Stimulated activated CD4-positive, alpha-beta T cell treated with anti-CD3 and anti-CD28 coated beads, Interleukin-12 subunit alpha, Interleukin-12 subunit beta, amount 100 ng/mL, for 48 hours (primary cell): ENCODE measurements at regions not wholly inside any gene's neighbourhood (a gene's known extent, or its start where the extent isn't known, plus 50 kb on each side); places are given as distances from the start of the nearest gene placed in this dataset.
"Not testable (repeated sequence)": the region's sequence is repeated elsewhere in the genome, so short reads cannot be mapped to it uniquely, and the experiment has no call there.

Source experiments
- DNase-seq, 3 donors: peaks; one replicate each; pipeline ENCODE4 v3.0.0-alpha.2; 2020; ENCODE audit warnings: low read depth in 2 of 3, low spot score in 1 of 3

DNA sequence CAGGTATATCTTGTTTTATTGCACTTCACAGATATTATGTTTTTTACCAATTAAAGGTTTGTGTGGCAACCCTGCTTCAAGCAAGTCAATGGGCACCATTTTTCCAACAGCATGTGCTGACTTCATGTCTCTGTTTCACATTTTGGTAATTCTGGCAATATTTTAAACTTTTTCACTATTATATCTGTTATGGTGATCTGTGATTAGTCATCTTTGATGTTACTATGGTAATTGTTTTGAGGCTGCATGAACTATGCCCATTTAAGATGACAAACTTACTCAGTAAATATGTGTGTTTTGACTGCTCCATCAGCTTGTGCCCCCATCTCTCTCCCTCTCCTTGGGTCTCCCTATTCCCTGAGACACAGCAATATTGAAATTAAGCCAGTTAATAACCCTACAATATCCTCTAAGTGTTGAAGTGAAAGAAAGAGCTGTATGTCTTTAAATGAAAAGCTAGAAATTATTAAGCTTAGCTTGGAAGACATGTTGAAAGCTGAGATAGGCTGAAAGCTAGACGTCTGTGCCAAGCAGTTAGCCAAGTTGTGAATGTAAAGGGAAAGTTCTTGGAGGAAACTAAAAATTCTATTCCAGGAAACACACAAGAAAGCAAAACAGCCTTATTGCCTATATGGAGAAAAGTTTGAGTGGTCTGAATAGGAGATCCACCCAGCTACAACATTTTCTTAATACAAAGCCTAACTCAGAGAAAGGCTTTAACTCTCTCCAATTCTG is 365.1 kb downstream of the ATP23 start:
- DNase-seq: no peak

DNA sequence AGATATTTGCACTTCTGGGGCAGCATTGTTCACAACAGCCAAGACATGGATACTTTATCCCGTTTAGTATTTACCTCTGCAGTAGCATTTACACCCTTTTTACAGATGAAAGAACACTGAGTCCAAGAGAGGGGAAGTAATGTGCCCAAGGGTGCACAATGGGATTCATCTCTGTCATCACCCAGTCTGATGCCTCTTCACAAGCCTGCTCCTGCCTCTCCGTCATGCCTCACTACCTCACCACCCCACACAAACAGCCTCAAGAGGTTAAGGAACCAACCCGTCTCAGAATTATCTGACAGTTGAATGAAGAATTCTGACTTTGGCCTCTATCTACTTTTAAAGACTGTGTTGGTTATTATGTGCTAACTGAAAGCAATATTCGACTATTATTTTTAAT is 368.4 kb downstream of the ATP23 start:
- no peak for DNase-seq

- DNase-seq: no peak
Measured at GRCh38 chr12:58310368-58310767, 369.0 kb downstream of the ATP23 start.

DNA sequence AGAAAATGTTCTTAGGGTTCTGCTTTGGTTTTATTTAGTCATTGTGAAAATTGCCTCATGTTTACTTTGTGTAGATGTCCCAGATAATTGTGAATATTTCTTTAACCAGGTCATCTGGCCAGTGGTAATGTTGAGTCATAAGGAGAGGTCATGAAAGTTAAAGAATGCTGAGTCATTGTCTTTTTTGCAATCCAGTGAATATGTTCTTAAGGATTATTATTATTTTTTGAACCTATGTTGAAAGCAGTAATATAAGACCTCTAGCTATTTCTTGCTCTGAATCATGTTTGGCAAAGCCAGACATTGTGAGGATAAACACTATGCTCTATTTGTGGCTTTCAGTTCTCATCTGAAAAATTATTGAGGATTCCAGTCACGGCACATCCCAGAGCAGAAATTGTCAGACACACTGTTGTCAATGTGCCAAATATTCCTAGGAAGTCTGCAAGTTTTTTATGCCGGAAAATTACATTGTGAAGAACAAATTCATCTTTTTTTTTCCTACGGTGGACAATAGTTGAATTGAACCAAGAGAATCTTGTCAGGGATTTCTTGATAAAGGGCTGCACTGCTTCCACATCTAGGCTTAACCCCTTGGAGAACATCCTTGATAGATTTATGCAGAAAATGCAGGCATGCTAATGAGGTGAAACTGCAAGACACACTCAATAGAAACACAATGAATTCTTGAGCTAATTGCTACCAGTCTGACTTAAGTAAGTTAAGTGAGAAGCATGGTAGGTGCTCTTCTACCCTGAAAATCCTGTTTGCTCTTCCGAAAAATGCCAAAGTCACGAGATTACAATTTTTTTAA is 369.6 kb downstream of the ATP23 start:
- DNase-seq: no peak

GRCh38 chr12:58313091-58313855 is 371.9 kb downstream of the ATP23 start:
- no peak for DNase-seq

GRCh38 chr12:58314610-58315009 is 373.2 kb downstream of the ATP23 start:
- DNase-seq: no peak

DNA sequence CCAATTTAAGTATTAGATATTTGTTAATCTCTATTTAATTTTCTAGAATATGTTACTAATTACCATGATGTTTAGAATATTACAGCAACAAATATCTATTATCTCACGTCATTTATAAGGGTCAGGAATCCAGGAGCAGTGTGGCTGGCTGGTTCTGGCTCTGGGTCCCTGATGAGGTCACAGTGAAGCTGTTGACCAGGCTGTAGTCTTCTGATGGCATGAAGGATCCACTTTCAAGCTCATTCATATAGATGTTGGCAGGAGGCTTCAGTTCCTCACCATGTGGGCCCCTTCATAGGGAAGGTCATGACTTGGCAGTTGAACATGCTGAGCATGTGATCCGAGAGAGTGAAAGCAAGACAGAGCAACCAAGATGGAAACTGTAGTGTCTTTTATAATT is 375.6 kb downstream of the ATP23 start:
- no peak for DNase-seq

GRCh38 chr12:58321414-58321813 is 380.0 kb downstream of the ATP23 start:
- no peak for DNase-seq

GRCh38 chr12:58323676-58324075 is 382.3 kb downstream of the ATP23 start:
- no peak for DNase-seq

DNA sequence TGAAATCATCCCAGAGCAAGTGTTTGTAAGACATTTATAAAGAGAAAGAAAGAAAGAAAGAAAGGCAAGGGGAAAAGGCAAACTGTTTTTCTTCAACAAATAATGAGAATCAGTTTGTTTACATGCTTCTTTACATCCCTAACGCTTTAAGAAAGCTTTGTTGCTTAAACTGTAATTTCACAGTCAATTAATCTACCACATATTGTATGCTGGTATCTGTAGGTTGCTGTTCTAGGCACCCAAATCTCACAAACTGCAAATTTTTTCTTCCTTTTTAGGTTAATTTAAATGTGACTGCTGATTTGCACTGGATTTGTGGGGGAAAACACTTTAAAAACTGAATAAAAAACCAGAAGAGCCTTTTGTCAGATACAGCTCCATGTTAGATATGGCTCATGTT is 384.2 kb downstream of the ATP23 start:
- DNase-seq: no peak

DNA sequence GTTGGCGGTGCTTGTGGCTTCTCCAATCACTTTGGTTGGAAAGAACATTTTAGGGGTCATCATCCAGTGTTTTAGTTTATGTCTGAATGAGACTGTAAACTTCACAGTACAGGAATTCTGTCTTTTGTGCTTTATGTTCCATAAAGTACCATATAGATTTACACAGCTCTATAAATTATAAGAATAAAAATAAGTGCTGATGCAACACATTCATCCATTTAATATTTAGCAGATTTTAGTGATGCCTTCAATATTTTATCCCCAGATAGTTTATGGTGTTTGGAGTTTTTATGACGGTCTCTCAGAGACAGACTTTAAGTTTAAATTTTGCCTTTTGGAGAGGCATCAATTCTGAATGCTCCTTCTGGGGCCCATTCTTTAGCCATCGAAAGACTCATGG is 385.2 kb downstream of the ATP23 start:
- DNase-seq: no peak

DNA sequence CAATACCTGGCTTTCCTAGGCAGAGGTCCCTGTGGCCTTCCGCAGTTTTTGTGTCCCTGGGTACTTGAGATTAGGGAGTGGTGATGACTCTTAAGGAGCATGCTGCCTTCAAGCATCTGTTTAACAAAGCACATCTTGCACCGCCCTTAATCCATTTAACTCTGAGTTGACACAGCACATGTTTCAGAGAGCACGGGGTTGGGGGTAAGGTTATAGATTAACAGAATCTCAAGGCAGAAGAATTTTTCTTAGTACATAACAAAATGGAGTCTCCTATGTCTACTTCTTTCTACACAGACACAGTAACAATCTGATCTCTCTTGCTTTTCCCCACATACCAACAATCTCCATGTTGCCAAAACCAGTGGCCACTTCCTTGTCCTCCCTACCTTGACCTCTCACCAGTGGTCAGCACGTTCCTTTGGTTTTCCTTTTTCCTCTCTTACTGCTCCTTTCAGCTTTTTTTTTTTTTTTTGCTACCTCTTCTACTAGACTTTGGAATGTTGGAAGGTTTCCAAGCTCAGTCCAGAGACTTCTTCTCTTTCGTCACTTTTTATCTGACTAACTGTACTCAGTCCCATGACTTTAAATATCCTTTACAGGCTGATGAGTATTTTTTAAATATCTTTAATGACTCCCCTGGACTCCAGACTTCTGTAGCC is 395.3 kb downstream of the ATP23 start:
- DNase-seq: not testable (repeated sequence)

DNA sequence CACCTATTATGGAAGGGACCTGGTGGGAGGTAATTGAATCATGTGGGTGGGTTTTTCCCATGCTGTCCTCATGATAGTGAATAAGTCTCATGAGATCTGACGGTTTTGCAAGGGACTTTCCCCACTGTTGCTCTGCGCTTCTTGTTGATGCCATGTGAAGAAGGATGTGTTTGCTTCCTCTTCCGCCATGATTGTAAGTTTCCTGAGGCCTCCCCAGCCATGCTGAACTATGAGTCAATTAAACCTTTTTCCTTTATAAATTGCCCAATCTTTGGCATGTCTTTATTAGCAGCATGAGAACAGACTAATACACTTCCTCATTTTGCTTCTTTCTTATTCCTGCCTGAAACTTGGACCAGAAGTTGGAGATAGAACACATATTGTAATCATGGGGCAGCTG is 396.2 kb downstream of the ATP23 start:
- DNase-seq: not testable (repeated sequence)

- no peak for DNase-seq
Measured at GRCh38 chr12:58341791-58342190, 400.4 kb downstream of the ATP23 start.

- DNase-seq: no peak
Measured at GRCh38 chr12:58342736-58343135, 401.4 kb downstream of the ATP23 start.

GRCh38 chr12:58346032-58346632 is 404.8 kb downstream of the ATP23 start:
- DNase-seq: no peak

DNA sequence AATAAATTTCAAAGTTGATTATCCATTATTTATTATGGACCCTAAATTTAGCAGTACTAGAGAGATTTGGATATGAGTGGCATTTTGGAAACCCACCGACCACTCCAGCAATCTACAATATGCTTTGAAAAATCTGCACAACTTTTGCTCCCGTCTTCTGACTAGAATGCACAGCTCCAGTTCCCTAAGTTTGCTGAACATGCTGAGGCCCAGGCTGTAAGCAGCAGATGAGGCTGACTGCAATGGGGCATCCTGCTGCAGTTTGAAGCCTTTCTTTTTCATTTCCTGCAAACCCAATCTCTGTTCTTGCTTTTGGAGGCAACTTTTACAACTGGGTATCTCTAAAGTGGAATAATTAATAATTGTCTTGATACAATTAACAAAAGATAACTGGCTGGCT is 405.8 kb downstream of the ATP23 start:
- no peak for DNase-seq

- DNase-seq: no peak
Measured at GRCh38 chr12:58347691-58348090, 406.3 kb downstream of the ATP23 start.

GRCh38 chr12:58349161-58349560 is 407.8 kb downstream of the ATP23 start:
- no peak for DNase-seq

GRCh38 chr12:58356794-58357193 is 415.4 kb downstream of the ATP23 start:
- no peak for DNase-seq

GRCh38 chr12:58357511-58357910 is 416.1 kb downstream of the ATP23 start:
- DNase-seq: no peak
